Testis (tissue), 2 donors: ENCODE measurements at regions not wholly inside any gene's neighbourhood (a gene's known extent, or its start where the extent isn't known, plus 50 kb on each side); places are given as distances from the start of the nearest gene placed in this dataset.

Experiments used
- DNase-seq: peaks from one replicate; pipeline ENCODE4 v3.0.0-alpha.2; 2019
- H3K27ac ChIP-seq, 2 donors: fragments of 200-600 bp; sonication (generic); one replicate each; pipeline ENCODE4 v1.5.1; 2019
- H3K27me3 ChIP-seq: fragments of 200-600 bp; sonication (generic); one replicate; pipeline ENCODE4 v1.5.1; 2019
- H3K36me3 ChIP-seq: fragments of 200-600 bp; sonication (generic); one replicate; pipeline ENCODE4 v1.5.1; 2017; ENCODE audit warnings: low read depth; ENCODE audit errors: missing control alignments
- H3K4me1 ChIP-seq: fragments of 200-600 bp; sonication (generic); one replicate; pipeline ENCODE4 v1.5.1; 2019
- H3K4me3 ChIP-seq, 2 donors: fragments of 200-600 bp; sonication (generic); one replicate each; pipeline ENCODE4 v1.5.1; 2017 to 2019
- H3K9me3 ChIP-seq: fragments of 200-600 bp; sonication (generic); one replicate; pipeline ENCODE4 v1.5.1; 2017
- CTCF ChIP-seq, 3 experiments: fragments of 450-650 bp in 2 of 3; fragments of 200-600 bp in 1 of 3; sonication (generic) in 1 of 3; IDR thresholded peaks; one replicate each; pipeline ENCODE4 v1.5.1; 2016 to 2019; ENCODE audit warnings: antibody characterized with exemption in 3 of 3, mild to moderate bottlenecking in 2 of 3, moderate library complexity in 1 of 3
- POLR2A ChIP-seq: fragments of 450-650 bp; IDR thresholded peaks from one replicate; pipeline ENCODE4 v1.6.1; 2017; ENCODE audit warnings: antibody characterized with exemption, mild to moderate bottlenecking, moderate library complexity
- WGBS, 2 donors: methylation state at CpG; one replicate each; pipeline ENCODE4 v1.1.5; 2018; 5-methylcytosine and 5-hydroxymethylcytosine counted together
- intact Hi-C: fragments of 100-400 bp; cut with DNase I; formaldehyde crosslinking; loops from one replicate; pipeline ENCODE4 v1.15.1; 2023; ENCODE audit warnings: low total_unique reads

GRCh38 chr10:130834170-130834569 is 477.4 kb downstream of the TCERG1L start:
- no peak overlapping the region for H3K27ac ChIP-seq
- H3K4me1 ChIP-seq = no peaks in the 10 kb centered on the region
- peak overlapping the region in 1 of 2 donors; percentile 10 for H3K4me3 ChIP-seq
- TF ChIP-seq CTCF (IDR thresholded peaks at IDR 0.05) = no peak
- no peak for TF ChIP-seq POLR2A
- WGBS, 2 donors = 63 to 65% methylated on average over 15 of the region's 15 CpGs
- intact Hi-C loops = no loop called here
- no peaks in the 10 kb centered on the region for H3K36me3 ChIP-seq
- H3K9me3 ChIP-seq = no peaks in the 10 kb centered on the region
- no peaks in the 10 kb centered on the region for H3K27me3 ChIP-seq
- DNase-seq = no peak

- no peaks in the 10 kb centered on the region for H3K27me3 ChIP-seq
- H3K36me3 ChIP-seq = no peaks in the 10 kb centered on the region
- intact Hi-C loops = no loop called here
- WGBS, 2 donors = 70 to 85% methylated on average over 12 to 15 of the region's 15 CpGs
- no peak overlapping the region for H3K4me3 ChIP-seq
- TF ChIP-seq POLR2A = no peak
- H3K27ac ChIP-seq = no peak overlapping the region
- no peak for DNase-seq
- H3K4me1 ChIP-seq = no peaks in the 10 kb centered on the region
- H3K9me3 ChIP-seq = no peaks in the 10 kb centered on the region
Observed at GRCh38 chr10:130834573-130834972, 476.9 kb downstream of the TCERG1L start.

GRCh38 chr10:130835068-130835467 is 476.5 kb downstream of the TCERG1L start:
- DNase-seq = no peak
- TF ChIP-seq POLR2A (no peak), CTCF (IDR thresholded peaks at IDR 0.05) (no peak)

GRCh38 chr10:130836344-130836743 is 475.2 kb downstream of the TCERG1L start:
- WGBS, 2 donors = 80 to 87% methylated on average over 6 to 7 of the region's 7 CpGs
- H3K4me3 ChIP-seq = no peak overlapping the region
- no peak overlapping the region for H3K27ac ChIP-seq
- intact Hi-C loops = no loop called here
- H3K27me3 ChIP-seq = no peaks in the 10 kb centered on the region
- H3K4me1 ChIP-seq = no peaks in the 10 kb centered on the region
- no peaks in the 10 kb centered on the region for H3K36me3 ChIP-seq
- DNase-seq = no peak
- TF ChIP-seq POLR2A = no peak
- no peak for TF ChIP-seq CTCF (IDR thresholded peaks at IDR 0.05)
- H3K9me3 ChIP-seq = no peaks in the 10 kb centered on the region

More at GRCh38 chr10:130835068-130835467, 476.5 kb downstream of the TCERG1L start:
- intact Hi-C loops = no loop called here
- Histone ChIP-seq H3K27ac (no peak overlapping the region), H3K4me3 (no peak overlapping the region), H3K27me3 (no peaks in the 10 kb centered on the region), H3K4me1 (no peaks in the 10 kb centered on the region), H3K36me3 (no peaks in the 10 kb centered on the region), H3K9me3 (no peaks in the 10 kb centered on the region)
- WGBS, 2 donors = 67 to 80% methylated on average over 1 to 4 of the region's 5 CpGs

GRCh38 chr10:130843051-130843653 is 468.4 kb downstream of the TCERG1L start:
- Histone ChIP-seq H3K36me3 (no peaks in the 10 kb centered on the region), H3K4me1 (no peaks in the 10 kb centered on the region), H3K27me3 (no peaks in the 10 kb centered on the region), H3K9me3 (no peaks in the 10 kb centered on the region), H3K4me3 (no peak overlapping the region), H3K27ac (no peak overlapping the region)
- no peak for DNase-seq
- TF ChIP-seq CTCF (IDR thresholded peaks at IDR 0.05) (no peak), POLR2A (no peak)
- intact Hi-C loops = no loop called here
- 82 to 91% methylated on average over 11 to 12 of the region's 12 CpGs for WGBS, 2 donors
